ENCODE measurements at regions not wholly inside any gene's neighbourhood (a gene's known extent, or its start where the extent isn't known, plus 50 kb on each side); places are given as distances from the start of the nearest gene placed in this dataset.
"Not testable (repeated sequence)": the region's sequence is repeated elsewhere in the genome, so short reads cannot be mapped to it uniquely, and the experiment has no call there.

DNA sequence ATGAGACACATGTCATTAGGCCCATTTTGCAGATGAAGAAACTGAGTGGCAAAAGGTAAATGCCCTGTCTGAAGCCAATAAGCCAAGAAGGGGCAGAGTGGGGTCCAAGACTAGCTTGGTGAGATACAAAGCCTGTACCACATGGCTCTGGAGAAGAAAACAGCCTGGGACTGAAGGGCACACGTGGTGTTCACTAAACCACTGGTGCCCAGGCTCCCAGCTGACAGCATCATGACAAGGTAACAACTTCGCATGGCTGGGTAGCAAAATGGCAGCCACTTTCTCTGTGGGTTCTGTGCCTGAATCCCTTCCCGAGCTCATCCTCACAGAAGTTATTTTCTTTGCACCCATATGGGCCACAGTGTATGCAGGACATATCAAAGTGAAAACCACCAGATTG, 229.6 kb downstream of the RAB11FIP2 start:
- intact Hi-C loops (cut with DNase I): no loop called here
- DNase-seq (ENCODE audit: low spot score): no peak

DNA sequence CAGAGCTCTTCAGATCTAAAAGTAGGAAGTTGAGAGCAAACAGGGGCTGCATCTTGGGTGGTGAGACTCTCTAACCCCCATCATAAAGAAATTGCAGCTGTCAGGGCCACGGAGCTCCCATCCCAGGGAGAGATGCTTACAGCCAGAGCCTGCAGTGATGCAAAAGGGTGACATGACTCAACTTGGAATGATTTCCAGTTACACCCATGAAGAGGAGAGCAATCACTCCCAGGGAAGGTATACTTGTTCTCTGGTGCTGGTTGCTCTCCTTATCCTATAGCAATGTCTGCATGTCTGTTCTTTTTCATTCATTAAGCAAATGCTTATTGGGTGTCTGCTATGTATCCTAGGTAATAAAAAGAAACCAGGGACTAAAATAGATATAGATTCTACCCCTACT, 228.0 kb downstream of the RAB11FIP2 start:
- intact Hi-C loops (cut with DNase I): no loop called here
- DNase-seq (ENCODE audit: low spot score): no peak

DNA sequence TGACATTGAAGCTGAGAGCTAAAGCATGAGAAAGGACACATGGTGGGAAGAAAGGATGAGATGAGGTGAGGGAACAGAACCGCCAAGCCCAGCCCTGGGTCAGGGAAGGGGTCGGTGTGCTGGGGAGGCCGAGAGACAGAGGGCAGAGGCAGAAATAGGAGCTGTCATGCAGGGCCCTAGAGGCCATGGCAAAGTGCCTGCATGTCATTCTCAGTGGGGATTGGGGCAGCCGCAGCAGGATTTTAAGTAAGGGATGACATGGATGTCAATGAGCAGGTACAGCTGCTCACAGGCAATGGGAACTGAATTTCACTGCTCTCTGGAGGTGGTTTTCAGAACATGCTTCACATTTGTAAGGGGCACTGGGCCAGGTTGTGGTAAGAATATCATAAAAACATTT, 227.4 kb downstream of the RAB11FIP2 start:
- DNase-seq (ENCODE audit: low spot score): no peak
- intact Hi-C loops (cut with DNase I): no loop called here

DNA sequence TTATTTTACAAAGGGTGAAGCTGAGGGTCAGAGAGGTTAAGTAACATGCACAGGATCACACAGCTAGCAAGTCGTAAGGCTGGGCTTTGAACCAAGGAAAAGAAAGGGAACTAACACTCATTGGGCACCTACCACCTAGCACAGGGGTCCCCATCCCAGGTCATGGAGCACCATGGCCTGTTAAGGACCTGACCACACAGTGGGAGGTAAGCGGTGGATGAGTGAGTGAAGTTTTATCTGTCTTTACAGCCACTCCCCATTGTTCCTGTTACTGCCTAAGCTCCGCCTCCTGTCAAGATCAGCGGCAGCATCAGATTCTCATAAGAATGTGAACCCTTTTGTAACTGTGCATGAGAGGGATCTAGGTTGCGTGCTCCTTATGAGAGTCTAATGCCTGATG, 222.8 kb downstream of the RAB11FIP2 start:
- no peak for DNase-seq (ENCODE audit: low spot score)
- intact Hi-C loops (cut with DNase I): no loop called here

DNA sequence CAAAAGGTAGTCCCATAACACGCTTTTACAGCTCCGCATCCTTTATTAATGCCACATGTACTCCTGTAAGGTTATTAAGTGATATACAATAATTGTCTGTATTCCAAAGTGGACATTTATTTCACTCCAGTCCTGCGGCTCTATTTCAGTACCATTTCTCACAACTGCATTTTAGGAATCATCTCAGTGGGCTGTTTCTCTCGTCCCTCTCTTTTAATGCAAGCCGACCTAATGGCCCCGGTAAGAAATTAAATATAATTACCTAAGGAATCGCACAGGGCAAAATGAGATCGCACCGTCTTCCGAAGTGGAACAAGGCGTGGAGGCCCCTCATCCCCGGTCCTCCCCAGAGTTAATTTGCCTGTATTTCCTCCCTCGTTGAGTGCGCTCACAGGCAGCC, 216.5 kb downstream of the RAB11FIP2 start:
- DNase-seq (ENCODE audit: low spot score): no peak
- intact Hi-C loops (cut with DNase I): no loop called here

DNA sequence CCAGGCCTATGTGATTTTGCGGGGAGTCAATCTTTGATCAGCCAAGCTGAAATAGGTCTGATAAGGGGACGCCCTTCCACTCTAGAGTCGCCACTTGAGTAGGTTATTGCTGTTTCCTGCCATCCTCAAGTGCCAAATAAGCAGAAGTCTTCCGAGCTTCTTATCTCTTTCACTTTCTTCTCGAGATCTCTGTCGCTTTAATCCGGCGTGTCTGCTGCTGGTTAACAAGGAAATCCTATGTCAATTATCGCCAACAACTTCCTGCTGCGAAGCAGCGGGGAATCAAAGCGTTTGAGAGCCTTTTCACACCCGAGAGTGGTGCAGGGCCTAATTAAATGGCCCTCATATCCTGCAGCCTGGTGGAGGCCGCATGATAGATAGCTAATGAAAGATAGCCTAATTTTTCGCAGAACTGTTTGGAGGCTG, 215.9 kb downstream of the RAB11FIP2 start:
- intact Hi-C loops (cut with DNase I): no loop called here
- DNase-seq (ENCODE audit: low spot score): no peak

DNA sequence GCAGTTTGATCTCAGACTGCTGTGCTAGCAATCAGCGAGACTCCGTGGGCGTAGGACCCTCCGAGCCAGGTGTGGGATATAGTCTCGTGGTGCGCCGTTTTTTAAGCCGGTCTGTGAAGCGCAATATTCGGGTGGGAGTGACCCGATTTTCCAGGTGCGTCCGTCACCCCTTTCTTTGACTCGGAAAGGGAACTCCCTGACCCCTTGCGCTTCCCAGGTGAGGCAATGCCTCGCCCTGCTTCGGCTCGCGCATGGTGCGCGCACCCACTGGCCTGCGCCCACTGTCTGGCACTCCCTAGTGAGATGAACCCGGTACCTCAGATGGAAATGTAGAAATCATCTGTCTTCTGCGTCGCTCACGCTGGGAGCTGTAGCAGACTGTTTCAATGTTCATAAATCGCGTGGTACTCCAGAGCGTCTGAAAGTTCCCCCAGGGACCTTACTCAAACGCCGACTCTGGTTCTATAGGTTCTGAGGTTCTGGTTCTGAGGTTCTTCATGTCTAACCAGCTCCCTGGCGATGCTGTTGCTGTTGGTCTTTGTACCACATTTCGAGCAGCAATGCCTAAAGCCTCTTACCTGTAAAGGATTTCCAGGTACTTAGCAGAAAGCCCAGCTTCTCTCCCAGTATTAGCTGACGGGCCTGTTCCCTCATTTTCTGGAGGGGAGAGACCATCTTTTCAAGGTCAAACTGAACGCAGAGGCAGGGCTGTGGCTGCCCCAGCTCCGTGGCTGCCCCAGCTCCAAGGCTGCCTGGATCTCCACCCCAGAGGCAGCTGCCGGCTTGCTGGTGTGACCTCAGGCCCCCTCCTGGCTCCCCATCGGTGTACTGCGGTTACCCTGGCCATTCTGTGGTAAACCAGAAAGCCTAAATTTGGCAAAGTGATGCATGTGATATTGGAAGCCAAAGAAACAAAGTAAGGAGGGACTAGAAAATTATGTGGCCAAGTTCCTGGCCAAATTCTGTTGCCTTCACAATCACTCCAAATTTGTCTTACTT, 207.9 kb downstream of the RAB11FIP2 start:
- intact Hi-C loops (cut with DNase I); DNase-seq (ENCODE audit: low spot score): not testable (repeated sequence)

DNA sequence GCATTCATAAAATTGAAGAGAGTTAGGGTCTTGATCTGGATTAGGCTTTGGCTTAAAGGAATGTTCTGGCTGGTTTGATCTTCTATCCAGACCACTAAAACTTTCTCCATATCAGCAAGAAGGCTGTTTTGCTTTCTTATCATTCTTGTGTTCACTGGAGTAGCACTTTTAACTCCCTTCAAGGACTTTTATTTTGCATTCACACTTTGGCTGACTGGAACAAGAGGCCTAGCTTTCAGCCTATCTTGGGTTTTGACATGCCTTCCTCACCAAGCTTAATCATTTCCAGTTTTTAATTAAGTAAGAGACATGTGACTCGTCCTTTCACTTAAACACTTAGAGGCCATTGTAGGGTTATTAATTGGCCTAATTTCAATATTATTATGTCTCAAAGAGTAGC, 190.3 kb downstream of the RAB11FIP2 start:
- intact Hi-C loops (cut with DNase I); DNase-seq (ENCODE audit: low spot score): not testable (repeated sequence)

DNA sequence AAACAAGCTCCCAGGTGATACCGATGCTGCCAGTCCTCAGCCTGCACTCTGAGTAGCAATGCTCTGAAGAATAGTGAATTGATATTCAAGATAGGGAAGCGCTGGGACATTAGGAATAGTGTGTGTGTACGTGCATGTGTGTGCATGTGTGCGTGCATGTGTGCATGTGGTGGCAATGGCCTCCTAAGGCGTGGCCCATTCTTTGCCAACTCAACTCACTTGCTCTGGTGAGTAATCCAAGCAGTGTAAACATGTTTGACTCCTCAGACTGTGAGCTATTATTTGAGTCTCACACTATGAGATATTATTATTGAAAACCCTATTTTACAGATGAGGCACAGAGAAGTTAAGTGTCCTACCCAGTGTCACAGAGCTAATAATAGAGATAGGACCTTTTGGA, 186.6 kb downstream of the RAB11FIP2 start:
- intact Hi-C loops (cut with DNase I): loop anchor here (10.0 kb wide), 1 partner anchor 245 kb away; no protein-coding TSS in a partner anchor
- DNase-seq (ENCODE audit: low spot score): no peak

DNA sequence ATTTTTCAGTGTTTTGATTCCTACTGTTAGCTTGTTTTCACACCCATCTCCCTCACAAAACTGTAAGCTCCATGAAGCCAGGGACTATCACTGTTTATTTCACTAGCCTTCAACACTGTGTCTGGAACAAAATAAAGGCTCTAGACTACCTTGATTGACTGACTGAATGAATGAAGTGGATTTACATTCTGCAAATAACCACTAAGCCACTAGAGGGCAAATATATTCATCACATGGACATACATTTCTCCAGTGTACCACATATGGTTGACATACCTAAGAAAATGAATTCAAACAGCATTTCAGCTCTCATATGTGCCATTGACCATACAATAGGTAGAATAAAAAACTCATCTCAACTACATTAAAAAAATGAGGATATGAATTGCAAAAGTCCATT, 185.9 kb downstream of the RAB11FIP2 start:
- DNase-seq (ENCODE audit: low spot score): no peak
- intact Hi-C loops (cut with DNase I): loop anchor here (10.0 kb wide), 1 partner anchor 244 kb away; no protein-coding TSS in a partner anchor

DNA sequence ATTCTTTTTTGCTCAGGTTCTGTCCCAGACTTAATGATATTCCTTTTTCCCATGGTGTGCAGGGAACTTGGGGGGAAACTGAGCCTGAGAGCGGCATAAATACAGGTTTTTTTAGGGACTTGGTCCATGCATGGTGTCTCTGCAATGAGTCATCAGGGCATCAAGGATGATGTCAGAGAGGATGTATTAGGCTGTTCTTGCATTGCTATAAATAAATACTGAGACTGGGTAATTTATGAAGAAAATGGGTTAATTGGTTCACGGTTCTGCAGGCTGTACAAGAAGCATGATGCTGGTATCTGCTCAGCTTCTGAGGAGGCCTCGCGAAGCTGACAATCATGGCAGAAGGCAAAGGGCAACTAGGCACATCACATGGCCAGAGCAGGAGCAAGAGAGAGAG, 185.4 kb downstream of the RAB11FIP2 start:
- intact Hi-C loops (cut with DNase I): loop anchor here (10.0 kb wide), 1 partner anchor 243 kb away; no protein-coding TSS in a partner anchor
- no peak for DNase-seq (ENCODE audit: low spot score)

DNA sequence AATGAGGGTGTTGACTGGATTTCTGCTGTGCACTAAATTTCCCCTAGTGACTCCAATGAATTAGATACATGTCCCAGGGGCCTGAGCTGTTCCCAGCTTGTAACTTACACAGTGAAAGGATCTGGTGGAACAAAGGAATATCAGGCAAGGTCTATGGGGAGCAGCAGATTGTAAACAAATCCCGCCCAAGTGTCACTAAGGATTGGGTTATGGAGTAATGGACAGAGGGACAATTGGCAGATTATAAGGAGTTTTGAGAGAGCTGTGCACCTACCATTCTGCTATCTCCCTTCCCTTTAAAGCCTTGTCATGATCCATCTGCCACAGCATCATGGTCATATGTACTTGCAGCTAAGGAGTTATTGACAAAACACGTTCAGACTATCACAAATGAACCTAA, 183.0 kb downstream of the RAB11FIP2 start:
- intact Hi-C loops (cut with DNase I): loop anchor here (10.0 kb wide), 1 partner anchor 241 kb away; no protein-coding TSS in a partner anchor
- DNase-seq (ENCODE audit: low spot score): no peak

DNA sequence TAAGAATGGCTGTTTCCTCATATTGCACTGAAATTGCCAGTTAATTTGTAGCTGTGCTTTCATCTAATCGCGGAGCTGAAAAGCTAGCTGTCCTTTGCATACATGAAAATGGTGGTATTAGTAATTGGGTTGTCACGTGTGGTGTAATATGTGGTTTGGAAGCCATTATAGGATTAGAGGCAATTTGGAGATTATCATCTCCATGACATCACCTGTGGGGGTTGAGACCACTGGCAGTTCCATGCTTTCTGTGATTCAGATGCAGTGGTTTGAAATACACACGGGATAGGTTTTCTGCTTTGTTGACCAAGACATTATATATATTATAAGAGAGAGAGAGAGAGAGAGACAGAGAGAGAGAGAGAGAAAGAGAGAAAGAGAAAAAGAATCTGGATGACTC, 180.8 kb downstream of the RAB11FIP2 start:
- DNase-seq (ENCODE audit: low spot score): no peak
- intact Hi-C loops (cut with DNase I): loop anchor here (10.0 kb wide), 1 partner anchor 239 kb away; no protein-coding TSS in a partner anchor

DNA sequence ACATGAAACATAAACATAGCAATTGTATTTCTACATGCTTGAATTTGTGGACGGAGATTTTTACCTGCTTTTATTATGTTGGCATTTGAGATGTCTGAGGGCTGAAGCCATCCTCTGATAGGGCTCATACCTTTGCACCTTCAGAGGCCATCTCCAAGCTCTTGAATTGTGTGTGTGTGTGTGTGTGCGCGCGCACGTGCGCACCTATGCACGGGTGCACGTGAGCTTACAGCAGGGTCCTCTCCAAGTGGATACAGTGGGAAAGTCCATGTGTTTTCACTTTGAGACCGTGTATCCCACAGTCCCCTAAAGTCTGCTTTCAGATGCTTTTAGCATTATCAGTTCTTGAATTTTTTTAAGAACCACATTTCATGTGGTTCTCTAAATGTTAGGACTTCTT, 178.6 kb downstream of the RAB11FIP2 start:
- DNase-seq (ENCODE audit: low spot score): no peak
- intact Hi-C loops (cut with DNase I): loop anchor here (10.0 kb wide), 1 partner anchor 237 kb away; no protein-coding TSS in a partner anchor

DNA sequence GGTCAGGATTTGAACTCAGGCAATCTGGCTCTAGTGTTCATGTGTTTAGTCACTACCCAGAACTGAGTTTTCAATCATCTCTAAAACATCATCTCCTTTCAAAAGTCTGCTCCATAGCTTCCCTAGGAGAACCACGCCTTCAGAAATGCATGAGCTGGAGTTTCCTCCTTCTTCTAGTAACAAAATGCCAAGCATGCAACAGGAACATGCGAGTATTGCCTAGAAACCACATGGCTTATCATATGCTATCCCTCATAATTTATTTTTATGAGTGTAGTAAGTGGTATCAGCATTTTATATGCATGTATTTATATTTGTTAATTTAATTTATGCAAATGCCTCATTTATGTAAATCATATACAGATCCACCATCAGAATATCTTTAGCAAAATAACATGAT, 170.9 kb downstream of the RAB11FIP2 start:
- DNase-seq (ENCODE audit: low spot score): no peak
- intact Hi-C loops (cut with DNase I): no loop called here

DNA sequence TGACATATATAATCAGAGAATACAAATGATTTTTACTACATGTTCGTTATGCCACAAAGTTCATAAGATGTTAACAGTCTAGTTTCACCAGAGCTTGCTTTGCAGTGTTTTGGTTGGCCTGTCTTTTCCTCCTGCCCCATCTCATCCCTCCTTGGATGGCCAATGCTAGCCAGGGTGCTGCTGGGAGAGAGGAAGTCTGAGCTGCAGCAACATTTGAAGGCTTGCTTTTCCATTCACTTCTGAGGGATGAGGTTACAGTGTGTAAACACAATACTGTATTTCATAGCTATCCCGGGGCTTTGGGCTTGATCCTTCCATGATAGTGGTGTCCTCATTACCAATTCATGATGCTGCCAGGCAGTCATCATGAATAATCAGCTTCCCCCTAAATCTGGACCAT, 170.5 kb downstream of the RAB11FIP2 start:
- DNase-seq (ENCODE audit: low spot score): no peak
- intact Hi-C loops (cut with DNase I): no loop called here

DNA sequence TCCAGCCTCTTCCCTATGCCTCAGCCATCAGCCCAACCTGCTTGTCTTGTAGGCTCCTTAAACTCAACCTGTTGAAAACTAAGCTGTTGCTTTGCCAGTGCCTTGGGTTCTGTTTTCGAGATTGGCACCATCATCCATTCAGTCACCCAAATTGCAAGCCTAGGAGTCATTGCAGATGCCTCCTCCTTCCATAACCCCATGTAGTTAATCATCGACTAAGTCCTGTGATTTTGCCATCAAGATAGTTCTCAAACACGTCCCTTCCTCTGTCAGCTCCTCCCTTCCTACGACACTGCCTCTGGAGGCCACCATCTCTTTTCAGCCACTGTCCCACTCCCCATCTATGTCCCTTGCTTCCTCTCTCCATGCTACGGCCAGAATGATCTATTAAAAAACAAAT, 168.1 kb downstream of the RAB11FIP2 start:
- no peak for DNase-seq (ENCODE audit: low spot score)
- intact Hi-C loops (cut with DNase I): no loop called here

DNA sequence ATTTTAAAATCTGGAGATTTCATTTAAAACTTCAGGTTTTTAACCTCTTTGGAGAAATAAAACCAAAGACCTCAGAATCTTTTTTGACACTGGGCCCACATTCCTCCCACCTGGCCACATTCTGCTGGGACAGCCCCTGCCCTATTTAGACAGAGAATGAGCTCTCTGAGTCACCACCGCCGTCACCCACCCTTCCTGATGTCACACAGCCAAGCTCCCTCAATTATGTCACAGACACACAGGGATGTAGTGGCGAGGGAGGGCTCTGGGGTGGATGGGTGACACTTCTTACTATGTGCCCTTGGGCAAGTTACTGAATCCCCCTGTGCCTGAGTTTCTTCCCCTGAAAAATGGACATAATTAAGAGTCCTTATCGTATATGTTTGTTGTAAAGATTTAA, 162.6 kb downstream of the RAB11FIP2 start:
- DNase-seq (ENCODE audit: low spot score): no peak
- intact Hi-C loops (cut with DNase I): no loop called here

DNA sequence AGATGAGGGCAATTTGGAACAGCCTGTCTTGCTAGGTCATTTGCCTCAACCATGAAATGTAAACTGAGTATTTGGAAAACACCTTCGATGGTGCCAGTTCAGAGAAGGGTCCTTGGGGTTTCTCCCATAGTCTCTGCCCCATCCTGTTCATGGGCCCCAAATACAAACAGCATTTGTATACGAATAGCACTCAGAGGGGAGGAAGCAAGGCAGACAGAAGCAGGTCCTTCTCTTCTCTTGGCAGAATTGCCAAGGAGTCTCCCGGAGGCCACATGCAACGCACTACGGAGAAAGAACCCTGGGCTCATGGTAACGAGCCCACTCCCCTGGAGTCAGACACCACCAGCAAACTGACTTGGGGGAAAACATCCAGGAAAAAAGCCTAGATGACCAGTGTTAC, 162.1 kb downstream of the RAB11FIP2 start:
- intact Hi-C loops (cut with DNase I): no loop called here
- DNase-seq (ENCODE audit: low spot score): no peak

DNA sequence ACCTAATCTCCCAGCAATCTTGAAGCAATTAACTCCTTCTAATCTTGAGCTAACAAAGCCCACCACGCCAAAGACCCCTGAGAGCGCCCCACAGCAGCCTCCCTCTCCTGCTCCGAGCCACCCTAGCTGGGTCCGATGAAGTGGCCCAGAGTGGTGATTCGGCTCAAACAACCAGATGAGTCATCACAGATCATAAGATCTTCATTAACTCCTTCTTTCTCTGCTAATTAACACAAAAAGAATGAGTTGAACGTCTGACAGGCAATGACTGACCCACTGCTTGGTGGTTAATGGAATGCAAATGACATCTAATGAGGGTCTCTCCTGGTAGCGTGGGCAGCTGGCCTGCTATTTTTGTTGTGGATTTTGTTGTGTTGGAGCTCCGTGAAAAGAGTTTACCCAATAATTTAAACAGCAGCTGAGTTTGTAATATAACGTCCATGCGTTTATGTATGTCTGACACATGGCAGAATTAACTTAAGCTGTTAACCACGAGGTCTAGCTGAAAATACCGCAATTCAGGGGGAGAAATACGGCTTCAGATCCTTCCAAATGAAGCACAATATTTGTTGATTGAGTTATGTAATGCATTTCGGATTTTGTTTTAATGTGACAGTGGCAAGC, 161.4 kb downstream of the RAB11FIP2 start:
- intact Hi-C loops (cut with DNase I): no loop called here
- no peak for DNase-seq (ENCODE audit: low spot score)

DNA sequence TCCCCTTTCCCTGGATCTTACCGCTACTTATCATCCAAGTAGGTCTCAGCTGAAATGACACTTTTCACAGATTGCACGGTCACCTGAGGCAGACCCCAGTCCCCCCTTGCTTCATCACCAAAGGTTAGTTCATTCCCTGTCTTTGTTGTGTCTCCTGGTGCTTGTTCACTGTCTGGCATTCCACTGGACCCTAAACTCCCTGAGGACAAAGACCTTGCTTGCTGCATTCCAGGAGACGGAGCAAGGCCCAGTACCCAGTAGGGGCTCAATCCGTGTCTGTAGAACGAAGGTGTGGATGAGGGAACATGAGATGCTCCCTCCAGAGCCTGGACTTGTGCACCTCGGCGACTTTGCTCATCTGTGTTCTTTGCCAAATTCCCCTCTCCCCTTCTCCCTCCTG, 160.0 kb downstream of the RAB11FIP2 start:
- intact Hi-C loops (cut with DNase I): no loop called here
- no peak for DNase-seq (ENCODE audit: low spot score)

Measured in cardiac septum (tissue), 1 donor.